T-helper 22 cell (primary cell): ENCODE measurements at regions not wholly inside any gene's neighbourhood (a gene's known extent, or its start where the extent isn't known, plus 50 kb on each side); places are given as distances from the start of the nearest gene placed in this dataset.

Experiments
- DNase-seq: peaks from one replicate; pipeline ENCODE4 v3.0.0-alpha.2; 2020; ENCODE audit warnings: low read depth

DNA sequence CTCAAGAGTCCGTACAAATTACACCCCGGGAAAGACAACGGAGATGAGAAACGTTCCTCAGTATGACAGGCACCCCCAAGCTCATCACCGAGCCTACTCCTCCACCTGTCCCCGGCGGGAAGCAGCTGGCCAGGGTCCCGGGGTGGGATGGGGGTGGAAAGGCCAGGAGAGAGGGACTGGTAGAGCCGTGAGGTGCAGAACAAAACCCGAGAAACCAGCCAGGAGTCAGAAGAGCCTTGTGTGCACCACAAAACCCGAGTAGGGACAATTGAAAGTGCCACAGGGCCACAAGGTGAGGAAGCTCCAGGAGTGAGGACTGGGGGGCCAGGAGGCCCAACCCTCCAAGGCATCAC is 75.5 kb upstream of the SALL3 start:
- no peak for DNase-seq

- no peak for DNase-seq
Measured at GRCh38 chr18:78905334-78905733, 74.3 kb upstream of the SALL3 start.

DNA sequence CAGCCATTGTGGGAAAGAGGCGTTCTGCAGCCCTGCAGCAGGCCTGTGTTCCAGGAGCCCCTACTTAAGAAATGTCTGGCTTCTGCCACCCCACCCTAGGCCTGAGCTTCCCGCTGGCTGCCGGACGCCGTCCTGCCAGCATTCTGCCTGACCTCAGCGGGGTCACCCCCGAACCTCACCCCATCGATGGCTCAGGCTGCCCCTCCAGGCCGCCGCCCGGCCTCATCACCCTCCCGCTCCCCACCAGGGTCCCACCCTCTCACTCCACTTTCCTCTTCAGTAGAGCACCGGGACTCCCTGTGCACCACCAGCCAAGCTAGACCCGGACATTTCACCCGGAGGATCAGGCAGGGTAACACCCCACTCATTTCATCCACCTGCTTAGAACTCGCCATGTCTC is 73.6 kb upstream of the SALL3 start:
- DNase-seq, result no peak

GRCh38 chr18:78908462-78909260 is 71.0 kb upstream of the SALL3 start:
- DNase-seq, result no peak

GRCh38 chr18:78911751-78912283 is 67.8 kb upstream of the SALL3 start:
- no peak for DNase-seq

- DNase-seq, result no peak
Measured at GRCh38 chr18:78912336-78912735, 67.3 kb upstream of the SALL3 start.

DNA sequence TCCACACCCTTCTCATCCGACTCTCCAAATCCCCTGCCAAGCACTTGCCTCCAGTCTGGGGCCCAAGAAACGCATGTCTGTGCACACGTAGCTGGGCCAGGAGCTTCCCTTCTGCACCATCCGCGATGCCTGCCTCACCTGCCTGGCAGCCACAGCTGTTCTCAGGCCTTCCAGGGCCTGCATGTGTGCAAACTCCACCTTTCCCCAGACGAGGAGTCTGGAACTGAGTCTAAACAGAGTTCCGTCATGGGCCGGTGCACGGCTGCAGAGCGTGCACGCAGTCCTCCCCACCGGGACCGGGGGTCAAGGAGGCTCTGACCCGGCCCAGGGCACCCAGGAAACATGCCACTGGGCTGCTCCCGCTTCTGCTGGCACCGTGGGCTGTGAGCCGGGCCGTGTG is 66.8 kb upstream of the SALL3 start:
- DNase-seq, result no peak

- DNase-seq, result no peak
Measured at GRCh38 chr18:78913395-78913794, 66.2 kb upstream of the SALL3 start.

DNA sequence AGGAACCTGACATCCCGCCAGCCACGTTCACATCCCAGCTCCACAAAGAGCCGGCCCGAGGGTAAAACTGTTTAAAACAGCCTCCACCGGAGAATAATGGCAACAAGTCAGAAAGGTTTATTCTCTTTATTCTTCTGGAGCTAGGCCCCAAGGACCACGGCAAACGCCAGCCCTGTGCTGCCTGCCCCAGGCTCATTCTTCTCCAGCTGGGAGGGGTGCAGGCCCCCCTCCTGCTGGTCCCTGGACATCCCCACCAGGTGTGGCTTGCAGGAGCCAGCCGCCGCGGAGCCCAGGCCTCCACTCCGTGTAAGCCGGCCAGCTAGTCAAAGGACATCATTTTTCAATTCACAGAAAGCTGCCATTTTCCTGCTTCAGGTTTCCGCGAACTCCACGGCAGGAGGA is 65.8 kb upstream of the SALL3 start:
- no peak for DNase-seq

DNA sequence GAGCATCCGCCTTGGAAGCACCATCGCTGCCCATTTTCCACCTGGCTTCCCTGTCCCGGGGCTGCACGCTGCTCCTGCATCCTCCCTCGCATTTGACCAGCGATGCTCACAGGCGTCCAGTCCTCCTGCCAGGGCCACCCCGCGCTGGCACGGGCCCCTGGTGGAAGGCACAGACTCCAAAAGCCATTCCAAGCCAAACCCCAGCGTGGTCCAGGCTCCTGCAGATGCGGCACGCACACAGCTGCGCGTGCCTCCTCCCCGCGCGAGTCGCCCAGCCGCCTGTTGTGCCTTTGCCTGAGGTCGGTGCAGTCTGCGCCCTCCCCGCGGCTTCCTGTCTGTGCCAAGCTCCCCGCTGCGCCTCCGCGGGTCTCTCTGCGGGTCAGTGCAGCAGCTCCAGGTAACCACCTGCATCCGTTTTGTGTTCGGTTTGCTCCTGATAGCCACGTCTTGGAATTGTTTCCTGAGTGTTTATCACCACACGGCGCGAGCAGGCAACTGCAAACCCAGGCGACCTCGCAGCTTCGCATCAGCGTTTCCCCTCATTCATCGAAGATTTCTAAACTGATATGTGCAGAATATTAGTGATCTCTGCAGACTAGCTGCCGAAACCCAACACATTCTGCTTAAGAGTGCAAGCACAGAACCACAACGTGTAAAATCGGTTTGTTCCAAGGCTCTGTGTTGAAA is 65.2 kb upstream of the SALL3 start:
- DNase-seq, result no peak

DNA sequence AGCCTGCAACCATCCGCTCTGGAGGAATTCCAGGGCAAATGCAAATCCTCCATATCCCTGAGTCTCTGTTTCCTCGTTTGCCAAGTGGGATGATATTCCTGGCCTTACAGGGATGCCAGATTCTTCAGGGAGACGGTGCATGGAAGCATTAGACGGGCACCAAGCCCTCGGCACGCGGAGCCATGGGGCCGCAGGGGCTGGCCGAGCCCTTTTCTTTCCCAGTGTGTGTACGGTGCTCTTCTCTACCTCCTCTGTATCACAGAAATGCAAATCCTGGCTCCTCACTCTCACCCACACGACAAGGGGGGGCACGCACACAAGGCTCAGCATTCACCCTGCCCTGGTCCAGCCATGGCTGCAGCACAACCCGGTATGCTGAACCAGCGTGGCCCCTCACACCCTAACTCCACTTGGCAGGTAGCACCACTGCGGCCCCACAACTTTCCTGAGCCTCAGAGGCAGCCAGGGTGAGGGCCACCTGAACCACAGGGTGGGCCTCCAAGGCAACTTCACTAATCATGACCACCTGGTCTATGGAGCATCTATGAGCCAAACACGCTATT is 64.1 kb upstream of the SALL3 start:
- no peak for DNase-seq

DNA sequence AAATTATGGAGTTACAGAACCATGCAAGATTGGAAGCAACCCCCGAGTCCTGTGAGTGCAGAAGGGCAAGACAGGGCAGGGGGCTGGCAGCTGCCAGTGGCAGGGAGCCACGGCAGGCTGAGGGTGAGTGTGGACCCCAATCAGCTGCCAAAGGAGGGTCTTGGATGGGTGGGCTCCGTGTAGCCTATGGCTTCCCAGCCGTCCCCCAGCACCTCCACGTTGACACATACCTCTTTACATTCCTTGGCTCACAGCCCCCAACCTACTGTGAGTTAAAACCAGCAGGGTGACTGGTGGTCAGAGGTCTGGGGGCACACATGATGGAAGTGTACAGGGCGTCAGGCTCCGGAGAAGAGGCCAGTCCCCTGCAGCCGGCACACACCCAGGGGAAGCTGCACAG is 60.9 kb upstream of the SALL3 start:
- no peak for DNase-seq

GRCh38 chr18:78919956-78920355 is 59.7 kb upstream of the SALL3 start:
- no peak for DNase-seq

- no peak for DNase-seq
Measured at GRCh38 chr18:78920456-78921138, 59.0 kb upstream of the SALL3 start.

- no peak for DNase-seq
Measured at GRCh38 chr18:78922856-78923255, 56.8 kb upstream of the SALL3 start.

GRCh38 chr18:78924301-78924700 is 55.3 kb upstream of the SALL3 start:
- DNase-seq, result no peak

DNA sequence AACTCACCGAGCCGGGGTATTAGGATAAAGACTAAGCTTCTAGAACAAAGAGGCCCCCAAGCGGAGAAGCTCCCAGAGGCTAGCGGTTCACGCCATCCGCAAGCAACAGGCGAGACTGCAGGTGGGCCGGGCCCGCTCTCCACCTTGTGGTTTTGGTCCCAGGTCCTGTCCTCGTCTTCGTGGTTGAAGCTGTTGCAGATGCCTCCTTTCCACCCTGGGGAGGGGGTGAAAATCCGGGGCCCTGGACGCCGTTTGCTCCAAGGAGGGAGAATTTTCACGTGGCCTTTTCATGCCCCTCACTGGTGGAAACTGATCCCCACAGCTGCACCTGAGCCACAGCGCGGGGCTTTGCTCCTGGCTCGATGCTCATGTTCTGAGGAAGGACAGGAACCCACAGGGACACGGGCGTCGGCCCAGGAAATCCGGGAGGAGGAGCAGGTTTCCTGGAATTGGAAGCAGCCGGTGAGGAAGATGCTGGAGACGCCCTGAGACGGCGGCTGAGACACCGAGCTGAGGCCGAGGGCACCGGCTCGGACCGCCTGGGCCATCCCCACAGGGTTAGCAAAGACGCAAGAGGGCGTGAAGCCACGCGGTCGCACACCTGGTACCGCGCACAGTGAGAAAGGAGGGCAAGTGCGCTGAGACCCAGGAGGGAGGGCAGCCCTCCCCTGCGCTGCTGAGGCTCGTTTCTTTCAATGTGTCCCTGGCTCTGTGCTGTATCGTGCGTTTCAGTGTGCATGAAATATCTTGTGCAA is 54.7 kb upstream of the SALL3 start:
- no peak for DNase-seq

- no peak for DNase-seq
Measured at GRCh38 chr18:78925557-78926242, 53.9 kb upstream of the SALL3 start.

DNA sequence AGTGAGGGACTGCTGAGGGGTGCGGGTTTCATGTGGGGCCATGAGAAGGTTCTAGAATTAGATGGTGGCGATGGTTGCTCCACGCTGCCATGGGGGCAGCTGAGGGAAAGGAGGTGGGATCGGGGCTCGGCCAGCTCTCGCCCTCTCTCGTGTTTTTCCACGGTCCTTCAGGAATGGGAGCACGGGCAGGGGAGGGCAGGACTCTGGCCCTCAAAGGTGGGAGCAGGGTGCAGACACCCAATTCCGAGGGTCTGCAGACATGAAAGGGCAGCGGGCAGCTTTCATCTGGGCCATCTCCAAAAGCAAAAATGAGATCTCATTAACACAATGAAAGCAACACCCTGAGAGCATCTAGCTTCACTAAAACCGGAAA is 53.4 kb upstream of the SALL3 start:
- DNase-seq, result no peak

DNA sequence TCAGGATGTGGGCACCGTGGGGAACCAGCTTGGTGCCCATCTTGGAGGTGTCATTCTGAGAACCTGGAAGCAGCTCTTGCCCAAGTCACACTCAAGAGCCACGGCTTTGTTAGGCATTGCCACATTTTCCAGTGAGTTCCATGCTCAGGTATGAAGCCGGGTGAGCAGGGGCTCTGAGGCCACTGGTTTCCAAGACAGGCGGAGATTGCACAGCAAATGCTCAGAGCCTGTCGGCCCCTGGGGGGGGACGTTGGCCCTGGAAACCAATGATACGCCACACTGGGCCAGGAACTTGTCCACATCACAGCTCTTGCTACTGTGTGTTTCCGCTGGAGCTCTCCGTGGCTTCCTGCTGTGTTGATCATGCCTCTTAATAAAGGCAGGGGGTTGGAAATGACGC is 52.5 kb upstream of the SALL3 start:
- no peak for DNase-seq

DNA sequence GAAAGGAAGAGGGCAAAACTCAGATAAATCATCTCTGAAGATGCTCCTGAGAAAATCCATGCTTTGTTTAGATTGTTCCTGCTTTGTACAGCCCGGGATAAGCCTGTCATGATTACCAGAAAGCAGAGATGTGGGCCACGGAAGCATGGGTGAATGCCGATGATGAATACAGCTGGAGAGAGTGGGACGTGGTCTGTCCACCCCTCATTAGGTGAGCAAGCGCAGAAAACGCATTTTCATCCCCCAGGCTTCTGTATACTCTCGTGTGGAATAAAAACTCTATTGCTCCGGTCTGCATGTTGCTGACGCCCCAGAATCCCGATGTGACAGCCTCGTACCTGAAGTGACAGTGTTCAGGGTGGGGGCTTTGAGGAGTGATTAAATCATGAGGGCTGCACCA is 52.0 kb upstream of the SALL3 start:
- DNase-seq, result no peak
